ENCODE measurements at regions not wholly inside any gene's neighbourhood (a gene's known extent, or its start where the extent isn't known, plus 50 kb on each side); places are given as distances from the start of the nearest gene placed in this dataset.

GRCh38 chrY:21253455-21254248 is 257.5 kb upstream of the RBMY1B start:
- 83% methylated on average over 1 of the region's 2 CpGs; no CpG with 5 or more reads in 1 of the 2 donors for WGBS, 2 donors (ENCODE audit: low coverage in 1 of 2)
- peaks cover 0 to 8% (median 0%) of the 10 kb centered on the region in 4 donors for H3K4me1 ChIP-seq
- TF ChIP-seq POLR2A (IDR thresholded peaks at IDR 0.05) = no peak
- TF ChIP-seq CTCF (IDR thresholded peaks at IDR 0.05) = no peak
- no peak for TF ChIP-seq POLR2AphosphoS5 (IDR thresholded peaks at IDR 0.05)
- TF ChIP-seq EP300 (IDR thresholded peaks at IDR 0.05; ENCODE audit: low read depth) = no peak

GRCh38 chrY:21254476-21254875 is 256.7 kb upstream of the RBMY1B start:
- no peak for DNase-seq
- no peak for TF ChIP-seq POLR2AphosphoS5 (IDR thresholded peaks at IDR 0.05)
- TF ChIP-seq POLR2A (IDR thresholded peaks at IDR 0.05) = no peak
- TF ChIP-seq CTCF (IDR thresholded peaks at IDR 0.05) = no peak
- no peak for TF ChIP-seq EP300 (IDR thresholded peaks at IDR 0.05; ENCODE audit: low read depth)
- intact Hi-C loops (cut with DNase I; ENCODE audit: low total_unique reads) = no loop called here
- H3K9me3 ChIP-seq = no peaks in the 10 kb centered on the region
- in situ Hi-C loops (cut with MboI; ENCODE audit: low pct_ligation_motif_present in 1 of 4, low pct_unique_long_range_greater_than_20kb in 1 of 4, low sequenced_read_pairs in 3 of 4) = no loop called here
- no peak overlapping the region for H3K27ac ChIP-seq
- H3K4me1 ChIP-seq = no peaks in the 10 kb centered on the region
- no peak overlapping the region for H3K4me3 ChIP-seq
- H3K36me3 ChIP-seq = no peaks in the 10 kb centered on the region
- WGBS, 2 donors (ENCODE audit: low coverage in 1 of 2) = no CpG with 5 or more reads among the region's 2 CpGs
- H3K27me3 ChIP-seq = no peaks in the 10 kb centered on the region

More at GRCh38 chrY:21253455-21254248, 257.5 kb upstream of the RBMY1B start:
- in situ Hi-C loops (cut with MboI; ENCODE audit: low pct_ligation_motif_present in 1 of 4, low pct_unique_long_range_greater_than_20kb in 1 of 4, low sequenced_read_pairs in 3 of 4) = no loop called here
- H3K9me3 ChIP-seq = no peaks in the 10 kb centered on the region
- intact Hi-C loops (cut with DNase I; ENCODE audit: low total_unique reads) = no loop called here
- H3K27me3 ChIP-seq = no peaks in the 10 kb centered on the region
- no peak overlapping the region for H3K4me3 ChIP-seq
- no peak for DNase-seq
- no peaks in the 10 kb centered on the region for H3K36me3 ChIP-seq
- no peak overlapping the region for H3K27ac ChIP-seq

GRCh38 chrY:21256820-21257219 is 254.3 kb upstream of the RBMY1B start:
- Histone ChIP-seq H3K36me3 (no peaks in the 10 kb centered on the region), H3K27me3 (no peaks in the 10 kb centered on the region), H3K4me1 (no peaks in the 10 kb centered on the region), H3K27ac (no peak overlapping the region), H3K9me3 (no peaks in the 10 kb centered on the region), H3K4me3 (no peak overlapping the region)
- TF ChIP-seq POLR2A (IDR thresholded peaks at IDR 0.05) = no peak
- no peak for TF ChIP-seq POLR2AphosphoS5 (IDR thresholded peaks at IDR 0.05)
- TF ChIP-seq EP300 (IDR thresholded peaks at IDR 0.05; ENCODE audit: low read depth) = no peak
- no peak for TF ChIP-seq CTCF (IDR thresholded peaks at IDR 0.05)
- intact Hi-C loops (cut with DNase I; ENCODE audit: low total_unique reads) (no loop called here), in situ Hi-C loops (cut with MboI; ENCODE audit: low pct_ligation_motif_present in 1 of 4, low pct_unique_long_range_greater_than_20kb in 1 of 4, low sequenced_read_pairs in 3 of 4) (no loop called here)
- DNase-seq = no peak

GRCh38 chrY:21259707-21260106 is 251.4 kb upstream of the RBMY1B start:
- H3K9me3 ChIP-seq = no peaks in the 10 kb centered on the region
- WGBS, 2 donors (ENCODE audit: low coverage in 1 of 2) = no CpG with 5 or more reads among the region's 1 CpG
- intact Hi-C loops (cut with DNase I; ENCODE audit: low total_unique reads) = no loop called here
- no peaks in the 10 kb centered on the region for H3K4me1 ChIP-seq
- no peaks in the 10 kb centered on the region for H3K36me3 ChIP-seq
- H3K4me3 ChIP-seq = no peak overlapping the region
- no peak for DNase-seq
- TF ChIP-seq POLR2AphosphoS5 (IDR thresholded peaks at IDR 0.05) (no peak), POLR2A (IDR thresholded peaks at IDR 0.05) (no peak), EP300 (IDR thresholded peaks at IDR 0.05; ENCODE audit: low read depth) (no peak), CTCF (IDR thresholded peaks at IDR 0.05) (no peak)
- no peaks in the 10 kb centered on the region for H3K27me3 ChIP-seq
- in situ Hi-C loops (cut with MboI; ENCODE audit: low pct_ligation_motif_present in 1 of 4, low pct_unique_long_range_greater_than_20kb in 1 of 4, low sequenced_read_pairs in 3 of 4) = no loop called here
- no peak overlapping the region for H3K27ac ChIP-seq
